Stimulated activated CD8-positive, alpha-beta memory T cell treated with anti-CD3 and anti-CD28 coated beads, Interleukin-7, amount 100 ng/mL, for 24 hours (primary cell): ENCODE measurements at regions not wholly inside any gene's neighbourhood (a gene's known extent, or its start where the extent isn't known, plus 50 kb on each side); places are given as distances from the start of the nearest gene placed in this dataset.

Experiments used
- DNase-seq: peaks from one replicate; pipeline ENCODE4 v3.0.0-alpha.2; 2020; ENCODE audit warnings: low read depth

DNA sequence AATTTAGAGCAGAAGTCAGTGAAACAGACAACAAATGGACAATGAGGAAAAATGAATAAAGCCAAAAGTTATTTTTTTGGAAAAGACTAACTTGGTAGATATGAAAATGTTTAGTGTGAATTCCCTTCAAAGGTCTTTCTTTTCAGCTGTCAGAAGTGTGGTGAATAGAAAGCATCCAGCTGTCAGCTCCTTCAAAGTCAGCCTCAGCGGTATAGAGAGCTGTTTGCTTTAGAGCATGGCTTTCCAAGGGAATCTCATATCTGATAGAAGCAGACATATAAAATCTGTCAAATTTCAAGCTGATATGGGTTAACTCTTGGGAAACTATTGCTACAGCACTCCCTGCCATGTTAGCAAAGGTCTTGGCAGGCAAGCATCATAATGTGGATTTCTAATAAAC, 309.3 kb downstream of the CASP12 start:
- no peak for DNase-seq

DNA sequence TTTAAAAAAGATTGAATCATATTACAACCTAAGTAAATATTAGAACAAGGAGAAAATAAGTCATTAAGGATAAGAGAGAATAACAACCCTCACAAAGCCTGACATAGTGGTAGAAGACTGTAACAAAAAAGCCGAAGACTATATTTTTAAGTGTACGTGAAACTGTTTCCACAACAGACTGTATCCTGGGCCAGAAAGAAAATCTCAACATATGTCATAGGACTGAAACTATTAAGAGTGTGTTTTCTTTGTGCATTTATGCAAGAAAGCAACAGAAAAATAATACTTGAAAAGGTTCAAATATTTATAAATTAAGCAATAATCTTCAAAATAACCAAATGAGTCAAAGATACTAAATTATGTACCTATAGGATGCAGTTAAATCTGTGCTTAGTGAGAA, 309.8 kb downstream of the CASP12 start:
- DNase-seq = no peak

DNA sequence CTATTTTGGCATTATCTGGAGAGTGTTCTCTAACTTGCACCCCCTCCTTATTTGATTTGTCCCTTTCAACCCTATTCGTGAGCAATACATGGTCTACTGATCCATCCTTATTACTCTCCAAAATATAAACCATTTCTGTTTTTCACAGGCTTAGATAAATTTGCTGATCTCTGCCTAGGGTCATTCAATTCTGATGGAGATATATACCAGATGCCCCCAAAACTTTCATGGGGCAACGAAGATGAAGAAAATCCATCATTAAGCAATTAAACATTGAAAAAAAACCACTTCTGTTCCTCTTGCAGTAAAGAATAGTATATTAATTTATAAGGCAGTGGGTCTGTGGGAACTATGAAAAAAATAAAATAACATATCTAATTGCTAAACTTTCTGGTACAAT, 313.4 kb downstream of the CASP12 start:
- no peak for DNase-seq

DNA sequence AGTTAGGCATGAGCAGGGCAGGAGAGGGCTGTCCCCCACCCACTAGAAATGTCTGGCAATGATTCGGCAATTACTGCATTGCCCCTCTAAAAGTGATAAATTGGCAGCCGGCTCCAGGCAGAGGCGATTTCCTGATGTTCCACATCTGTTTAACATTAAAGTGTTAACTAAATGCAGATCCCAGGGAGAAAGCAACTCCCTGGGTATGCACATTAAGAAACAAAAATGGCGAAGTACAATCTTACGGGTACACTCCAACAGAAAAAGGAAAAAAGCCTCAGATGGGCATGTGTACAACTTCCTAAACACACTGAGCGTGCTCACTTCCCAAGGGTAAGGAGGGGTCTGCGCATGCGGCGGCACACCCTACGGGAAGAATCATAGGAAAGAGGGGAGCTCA, 314.4 kb downstream of the CASP12 start:
- no peak for DNase-seq

DNA sequence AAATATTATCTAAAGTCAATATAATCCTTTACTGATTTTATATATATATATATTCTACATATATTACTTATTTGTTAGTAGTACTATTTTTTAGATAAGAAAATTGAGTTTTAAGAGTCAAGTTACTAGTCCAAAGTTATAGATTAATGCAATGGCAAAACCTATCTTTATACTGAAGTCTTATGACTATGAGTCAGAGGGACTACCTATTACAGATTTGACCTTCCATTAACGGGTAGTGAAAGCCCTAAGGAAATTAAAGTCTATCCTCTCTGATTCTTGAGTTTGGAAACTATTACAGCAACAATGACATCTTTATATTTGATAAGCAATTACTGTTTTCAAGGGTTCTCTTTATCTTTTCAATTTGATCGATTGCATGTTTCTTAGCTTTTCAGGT, 315.8 kb downstream of the CASP12 start:
- DNase-seq = no peak

DNA sequence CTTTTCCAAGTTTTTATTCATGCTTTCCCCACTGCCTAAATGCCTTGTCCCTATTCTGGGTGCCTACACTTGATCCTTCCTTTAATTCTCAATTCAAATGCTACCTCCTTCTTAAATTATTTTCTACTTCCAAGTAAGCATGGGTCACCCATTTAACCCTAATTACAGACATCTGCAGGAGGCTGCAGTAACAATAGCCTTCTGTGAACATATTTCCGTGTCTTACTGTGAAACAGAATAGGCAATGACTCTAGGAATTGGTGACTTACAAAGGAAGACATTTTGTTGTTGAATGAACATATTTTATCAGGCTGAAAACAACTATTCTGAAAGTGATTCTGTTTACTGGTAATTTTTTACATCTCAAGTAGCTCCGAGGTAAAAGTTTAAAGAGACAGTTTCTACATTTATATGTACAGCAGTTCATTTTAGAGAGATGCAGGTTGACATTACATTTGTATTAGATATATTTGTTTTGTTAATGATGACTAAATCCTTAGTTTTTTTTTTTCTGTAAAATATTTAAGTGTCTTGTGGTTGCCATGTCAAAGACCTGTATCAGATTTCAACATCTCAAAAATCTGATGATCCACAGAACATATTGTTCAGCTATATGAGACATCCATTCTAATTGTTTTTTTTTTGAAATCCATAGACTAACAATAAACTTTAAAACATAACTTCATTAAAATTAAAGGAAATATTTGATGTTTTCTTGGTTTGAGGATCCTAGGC, 316.8 kb downstream of the CASP12 start:
- DNase-seq = no peak

DNA sequence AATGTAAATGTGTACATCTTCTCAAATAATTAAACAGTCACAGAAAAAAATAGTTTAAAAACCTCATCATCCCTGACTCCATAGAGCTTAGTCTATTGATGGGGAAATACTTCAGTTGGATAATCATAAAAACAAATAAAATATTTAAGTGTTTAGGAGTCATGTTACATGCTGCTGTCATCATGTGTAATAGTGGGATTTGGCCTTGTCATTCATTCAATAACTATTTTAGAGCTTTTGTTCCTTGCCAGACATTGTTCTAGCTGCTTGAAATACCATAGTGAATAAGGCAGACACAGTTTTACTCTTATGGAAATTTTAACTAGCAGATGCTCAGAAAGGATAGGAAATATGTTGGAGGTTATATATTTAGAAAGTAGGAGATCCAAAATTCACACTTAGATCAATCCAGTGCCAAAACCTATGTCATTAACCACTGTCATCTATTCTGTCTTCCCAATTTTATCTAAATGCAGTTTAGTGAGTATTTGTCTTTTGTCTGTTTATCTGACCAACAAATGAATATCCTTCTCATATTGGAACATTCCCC, 324.7 kb downstream of the CASP12 start:
- DNase-seq = no peak

DNA sequence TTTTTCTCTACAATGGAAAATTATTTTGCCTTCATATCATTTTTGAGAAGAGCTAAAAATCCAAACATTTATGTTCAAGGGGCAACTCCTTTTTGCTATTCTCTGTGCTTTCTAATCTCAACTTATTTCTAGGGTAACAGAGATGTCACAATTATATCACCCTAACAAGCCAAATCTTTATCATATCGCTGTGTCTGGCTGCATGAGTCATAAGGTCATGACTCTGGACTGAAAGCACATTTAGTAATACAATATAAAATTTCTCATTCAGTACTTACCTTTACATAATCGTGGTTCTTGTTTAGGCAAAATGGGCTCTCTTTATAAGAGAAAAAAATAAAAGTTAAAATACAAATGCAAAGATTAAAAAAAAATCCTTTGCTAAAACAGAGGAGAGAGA, 326.0 kb downstream of the CASP12 start:
- DNase-seq = no peak

DNA sequence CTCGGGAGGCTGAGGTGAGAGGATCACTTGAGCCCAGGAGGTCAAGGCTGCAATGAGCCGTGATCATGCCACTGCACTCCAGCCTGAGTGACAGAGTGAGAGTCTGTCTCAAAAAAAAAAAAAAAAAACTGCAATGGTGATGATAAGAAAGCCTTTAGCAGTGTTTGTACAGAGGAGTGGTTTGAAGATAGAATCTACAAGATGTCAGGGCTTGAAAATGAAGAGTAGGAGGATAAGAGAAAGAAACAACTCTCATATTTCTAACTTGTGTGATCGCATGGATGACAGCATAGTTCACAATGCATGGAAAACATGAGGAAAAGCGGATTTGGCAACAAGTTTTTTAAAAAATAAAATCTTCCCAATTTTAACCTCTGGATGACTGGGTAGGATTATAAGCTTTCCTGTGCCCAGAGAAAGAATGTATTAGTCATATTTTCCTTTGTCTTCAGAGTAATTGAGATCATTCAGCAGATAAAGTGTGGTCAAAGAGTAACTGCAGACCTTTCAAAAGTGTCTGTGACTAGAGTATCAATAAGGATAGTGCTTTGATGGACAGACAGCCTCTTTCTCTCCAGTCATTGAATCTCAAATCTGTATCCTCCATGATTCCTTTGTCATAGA, 328.1 kb downstream of the CASP12 start:
- no peak for DNase-seq

DNA sequence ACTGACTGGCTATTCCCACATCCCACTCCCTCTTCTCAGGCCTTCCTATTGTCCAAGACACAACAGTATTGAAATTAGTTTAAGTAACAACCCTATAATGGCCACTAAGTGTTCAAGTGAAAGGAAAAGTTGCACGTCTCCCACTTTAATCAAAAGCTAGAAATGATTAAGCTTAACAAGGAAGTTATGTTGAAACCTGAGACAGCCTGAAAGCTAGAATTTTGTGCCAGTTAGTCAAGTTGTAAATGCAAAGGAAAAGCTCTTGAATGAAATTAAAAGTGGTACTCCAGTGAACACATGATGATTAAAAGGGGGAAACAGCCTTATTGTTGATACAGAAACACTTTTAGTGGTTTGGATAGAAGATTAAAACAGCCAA, 332.7 kb downstream of the CASP12 start:
- DNase-seq = no peak

DNA sequence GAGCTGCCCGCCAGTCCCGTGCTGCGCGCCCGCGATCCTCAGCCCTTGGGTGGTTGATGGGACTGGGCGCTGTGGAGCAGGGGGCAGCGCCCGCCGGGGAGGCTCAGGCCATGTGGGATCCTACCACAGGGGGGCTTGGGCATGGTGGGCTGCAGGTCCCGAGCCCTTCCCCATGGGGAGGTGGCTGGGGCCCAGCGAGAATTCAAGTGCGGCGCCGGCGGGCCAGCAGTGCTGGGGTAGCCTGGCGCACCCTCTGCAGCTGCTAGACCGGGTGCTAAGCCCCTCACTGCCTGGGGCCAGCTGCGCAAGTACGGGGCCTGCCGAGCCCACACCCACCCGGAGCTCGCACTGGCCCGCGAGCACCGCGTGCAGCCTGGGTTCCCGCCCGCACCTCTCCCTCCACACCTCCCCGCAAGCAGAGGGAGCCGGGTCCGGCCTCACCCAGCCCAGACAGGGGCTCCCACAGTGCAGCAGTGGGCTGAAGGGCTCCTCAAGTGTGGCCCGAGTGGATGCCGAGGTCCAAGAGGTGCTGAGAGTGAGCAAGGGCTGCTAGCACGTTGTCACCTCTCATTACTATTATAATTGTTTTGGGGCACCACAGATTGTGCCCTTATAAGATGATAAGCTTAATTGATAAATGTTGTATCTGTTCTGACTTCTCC, 333.2 kb downstream of the CASP12 start:
- no peak for DNase-seq

DNA sequence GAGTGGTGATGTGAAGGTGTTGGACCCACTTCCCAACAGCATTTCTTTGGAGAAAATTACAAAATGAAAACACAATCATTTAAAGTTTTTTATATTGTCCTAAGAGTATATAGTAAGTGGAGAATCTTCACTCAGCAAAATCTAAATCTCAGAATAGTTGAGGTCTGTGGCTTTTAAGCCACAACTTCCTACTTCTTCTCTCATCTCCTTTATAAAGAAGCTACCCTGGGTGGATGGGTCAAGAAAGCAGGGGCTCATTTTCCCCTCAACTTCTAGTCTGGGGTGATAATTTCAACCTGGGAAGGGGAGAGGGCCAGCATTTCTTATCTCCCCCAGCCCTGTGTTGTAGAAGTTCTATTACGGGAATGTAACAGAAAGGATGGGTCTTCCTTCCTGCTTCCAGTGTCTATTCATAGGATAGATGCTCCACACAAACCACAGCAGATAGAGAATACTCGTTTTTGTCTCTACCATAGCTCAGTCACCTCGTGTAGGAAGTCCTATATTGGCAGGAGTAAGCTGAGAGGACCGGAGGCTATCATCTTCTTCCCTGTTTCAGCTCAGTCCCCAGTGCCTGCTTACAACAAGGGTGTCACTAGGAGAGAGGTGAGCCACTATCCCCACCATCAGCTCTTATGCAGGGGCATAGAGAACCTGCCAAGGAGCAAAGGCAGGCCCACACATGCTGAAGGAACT, 341.5 kb downstream of the CASP12 start:
- no peak for DNase-seq

DNA sequence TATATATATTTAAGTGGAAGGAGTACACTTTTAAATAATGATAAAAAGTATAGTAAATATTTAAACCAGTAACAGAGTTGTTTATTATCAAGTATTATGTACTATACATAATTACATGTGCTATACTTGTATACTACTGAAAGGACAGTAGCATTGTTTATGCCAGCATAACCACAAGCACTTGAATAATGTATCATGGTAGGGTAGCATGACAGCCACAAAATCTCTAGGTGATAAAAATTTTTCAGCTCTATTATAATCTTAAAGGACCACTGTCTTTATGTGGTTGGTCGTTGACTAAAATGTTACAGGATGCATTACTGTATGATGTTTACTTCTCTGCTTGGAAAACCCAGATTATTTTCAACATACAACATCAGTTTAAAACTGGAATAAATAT, 349.2 kb downstream of the CASP12 start:
- no peak for DNase-seq

DNA sequence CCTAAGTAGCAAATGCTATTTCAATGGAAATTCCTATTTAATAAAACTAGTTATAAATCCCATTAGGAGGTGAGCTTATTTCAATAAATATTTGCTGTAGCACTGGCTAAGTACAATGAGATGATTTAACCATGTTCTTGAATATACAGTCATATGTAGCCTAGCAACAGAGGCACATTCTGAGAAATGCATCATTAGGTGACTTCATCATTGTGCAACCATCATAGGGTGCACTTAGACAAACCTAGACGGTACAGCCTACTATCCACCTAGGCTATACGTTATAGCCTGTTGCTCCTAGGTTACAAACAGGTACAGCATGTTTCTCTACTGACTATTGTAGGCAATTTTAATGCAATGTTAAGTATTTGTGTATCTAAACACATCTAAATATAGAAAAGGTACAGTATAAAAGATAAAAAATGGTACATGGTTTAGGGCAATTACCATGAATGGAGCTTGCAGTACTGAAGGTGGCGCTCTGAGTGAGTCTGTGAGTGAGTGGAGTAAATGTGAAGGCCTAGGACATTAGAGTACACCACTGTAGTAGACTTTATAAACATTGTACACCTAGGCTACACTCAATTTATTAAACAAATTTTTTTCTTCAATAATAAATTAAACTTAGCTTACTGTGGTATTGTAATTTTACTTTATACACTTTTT, 350.1 kb downstream of the CASP12 start:
- DNase-seq = no peak

DNA sequence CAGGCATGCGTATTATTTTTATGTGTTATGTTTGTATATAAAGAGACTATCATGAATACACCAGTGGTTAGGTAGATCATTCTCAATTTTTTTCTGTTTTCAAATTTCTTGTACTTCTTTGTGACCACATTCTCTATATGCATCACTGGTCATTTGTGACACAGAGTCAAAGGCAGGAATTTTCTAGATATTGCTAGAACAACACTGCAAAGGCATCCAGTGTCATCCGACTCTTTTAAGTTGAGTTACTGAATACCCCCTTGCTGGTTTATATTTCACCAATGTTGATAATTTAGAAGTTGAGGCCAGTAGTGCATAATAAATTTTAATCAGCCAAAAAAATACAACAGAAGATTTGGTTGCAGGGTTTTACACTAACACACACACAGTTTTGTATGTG, 351.8 kb downstream of the CASP12 start:
- no peak for DNase-seq

DNA sequence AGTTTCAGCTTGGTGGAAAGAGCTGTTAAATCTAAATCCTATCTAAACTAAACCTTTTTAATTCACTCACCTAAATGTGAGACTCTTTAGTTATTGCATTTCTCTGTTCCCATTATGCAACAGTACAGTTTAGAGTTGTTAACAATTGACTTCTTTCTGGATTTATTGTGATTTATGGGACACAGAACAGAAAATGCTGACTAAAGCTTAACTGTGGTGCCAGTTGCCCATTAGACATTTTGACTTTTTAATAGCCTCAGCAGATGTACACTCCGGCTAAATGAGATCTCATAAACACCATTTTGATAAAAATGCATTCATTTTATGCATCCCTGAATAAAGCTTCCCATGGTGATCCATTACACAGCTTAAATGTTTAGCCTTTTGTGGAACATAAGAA, 356.6 kb downstream of the CASP12 start:
- no peak for DNase-seq

DNA sequence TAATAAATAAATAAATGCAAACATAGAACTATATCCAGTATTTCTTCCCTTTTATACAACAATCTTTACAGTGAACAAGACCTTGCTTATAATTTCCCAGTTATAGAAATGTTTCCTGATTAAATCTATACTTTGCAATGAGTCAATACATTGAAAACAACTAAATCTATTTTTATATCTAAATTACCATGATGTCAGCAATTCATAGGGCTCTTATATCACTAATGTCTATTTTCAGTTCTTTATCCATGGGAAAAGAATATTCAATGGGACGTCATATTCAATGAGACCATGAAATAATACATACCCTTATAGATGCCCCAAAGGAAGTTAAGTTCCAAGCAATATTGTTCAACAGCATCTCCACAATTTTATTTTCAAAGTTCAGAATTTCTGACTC, 359.9 kb downstream of the CASP12 start:
- no peak for DNase-seq

DNA sequence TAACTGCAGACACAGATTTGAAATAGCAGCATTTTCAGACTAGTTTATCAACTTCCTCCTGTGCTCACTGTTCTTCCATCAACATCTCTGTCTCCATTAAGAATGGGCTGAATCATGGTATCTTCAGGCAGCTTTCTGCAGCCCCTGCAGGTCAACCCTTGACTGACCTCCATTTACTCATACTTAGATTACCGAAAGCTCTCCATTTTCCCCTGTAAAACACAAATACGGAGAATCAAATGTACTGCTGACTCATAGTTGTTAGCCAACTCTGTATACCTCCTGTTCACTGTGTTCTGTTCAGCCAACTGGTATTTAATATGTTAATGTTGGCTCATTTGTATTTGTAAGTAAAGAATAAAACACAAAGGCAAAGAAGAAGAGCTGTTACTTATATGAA, 364.0 kb downstream of the CASP12 start:
- DNase-seq = no peak

DNA sequence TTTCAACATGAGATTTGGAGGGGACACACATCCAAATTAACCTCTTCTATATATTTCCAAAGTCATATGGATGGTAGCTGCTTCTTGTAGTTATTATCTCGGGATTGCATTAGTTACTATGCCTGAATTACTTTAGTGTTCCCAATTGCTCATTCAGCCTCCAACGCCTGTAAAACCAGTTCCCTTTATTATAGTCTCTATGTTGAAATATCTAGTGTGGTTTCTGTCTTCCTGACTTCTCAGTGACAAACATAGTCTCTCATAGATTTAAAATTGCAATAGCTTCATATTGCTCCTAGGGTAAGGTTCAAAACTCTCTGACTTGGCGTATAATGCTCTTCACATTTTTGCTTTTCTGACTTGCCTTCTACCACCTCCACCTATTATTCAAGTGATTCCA, 366.4 kb downstream of the CASP12 start:
- DNase-seq = no peak

DNA sequence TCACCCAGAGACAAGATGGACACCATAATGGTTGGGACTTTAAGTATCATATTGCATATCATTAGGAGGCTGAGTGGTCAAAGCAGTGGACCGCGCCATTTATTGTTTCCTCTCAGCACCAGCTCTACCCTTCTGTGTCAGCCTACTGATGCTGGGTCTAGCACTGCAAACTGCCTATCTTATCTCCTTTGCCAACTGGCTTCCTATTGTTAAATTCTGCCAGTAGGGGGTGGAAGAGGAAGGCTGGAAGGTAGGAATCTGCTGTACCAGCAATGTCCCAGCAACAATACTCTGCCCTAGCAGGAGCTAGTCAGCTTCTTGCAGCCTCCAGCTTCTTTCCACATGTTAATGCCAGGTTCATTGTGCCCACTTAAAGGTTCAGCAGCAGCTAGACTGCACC, 367.1 kb upstream of the PDGFD start:
- DNase-seq = no peak

DNA sequence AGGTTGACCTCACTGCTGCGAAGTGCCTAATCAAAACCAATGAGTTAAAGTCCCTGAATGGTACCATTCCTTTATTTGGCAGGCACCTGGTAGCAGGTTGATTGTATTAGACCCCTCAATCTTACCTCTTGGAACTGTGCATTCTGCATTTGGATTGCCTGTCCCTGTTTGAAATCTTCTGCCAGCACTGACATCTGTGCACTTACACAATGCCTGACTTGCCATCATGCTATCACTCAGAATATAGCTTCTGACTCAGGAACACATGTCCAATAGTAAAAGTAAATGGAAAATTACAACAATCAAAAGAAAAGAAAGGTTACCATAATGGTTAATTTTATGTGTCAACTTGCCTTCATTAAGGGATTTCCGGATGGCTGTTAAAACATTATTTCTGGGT, 366.0 kb upstream of the PDGFD start:
- DNase-seq = no peak

DNA sequence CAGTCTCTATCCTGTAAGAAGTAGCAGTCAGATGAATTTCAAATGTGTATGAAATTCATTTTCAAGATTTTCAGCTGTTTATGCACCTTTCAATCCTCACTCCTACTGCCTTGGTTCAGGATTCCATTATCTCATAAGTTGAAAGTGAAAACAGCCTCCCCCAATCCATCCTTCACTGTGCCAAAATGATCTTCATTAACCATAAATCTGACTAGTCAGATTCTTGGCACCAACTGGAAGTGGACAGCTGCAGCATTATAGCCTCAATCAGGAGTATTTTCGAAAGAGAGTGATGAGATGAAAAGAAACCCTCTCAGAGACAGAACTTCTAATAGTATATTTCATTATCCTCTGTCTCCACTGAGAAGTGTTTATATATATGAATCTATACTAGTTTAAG, 365.3 kb upstream of the PDGFD start:
- DNase-seq = no peak
